HG02885 (cell line): ENCODE measurements at regions not wholly inside any gene's neighbourhood (a gene's known extent, or its start where the extent isn't known, plus 50 kb on each side); places are given as distances from the start of the nearest gene placed in this dataset.

Experiments
- ATAC-seq: cut with Tn5 transposase; IDR thresholded peaks from one replicate; pipeline ENCODE4 v1.9.1; 2021; ENCODE audit warnings: mild to moderate bottlenecking; ENCODE audit not compliant: unreplicated experiment, poor library complexity

GRCh38 chr13:79771493-79771892, 290.5 kb downstream of the NDFIP2 start:
- ATAC-seq, result no peak

GRCh38 chr13:79770056-79770455, 289.1 kb downstream of the NDFIP2 start:
- ATAC-seq, result no peak

DNA sequence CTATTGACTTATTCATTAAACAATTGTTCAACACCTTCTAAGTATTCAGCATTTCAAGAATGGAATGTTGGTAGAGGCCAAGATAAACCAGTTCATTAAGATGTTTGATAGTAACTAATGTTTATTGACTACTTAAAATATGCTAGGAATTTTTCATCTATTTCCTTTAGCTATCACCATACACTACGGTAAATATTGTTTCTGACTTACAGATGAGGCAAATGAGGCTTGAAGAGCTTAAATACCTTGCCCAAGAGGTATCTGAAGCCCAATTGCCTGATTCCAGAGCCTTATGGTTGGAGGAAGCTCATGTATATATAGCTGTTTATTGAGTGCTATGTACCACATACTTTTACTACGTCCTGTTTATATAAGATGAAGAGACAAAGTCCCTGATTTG, 286.2 kb downstream of the NDFIP2 start:
- ATAC-seq, result no peak

DNA sequence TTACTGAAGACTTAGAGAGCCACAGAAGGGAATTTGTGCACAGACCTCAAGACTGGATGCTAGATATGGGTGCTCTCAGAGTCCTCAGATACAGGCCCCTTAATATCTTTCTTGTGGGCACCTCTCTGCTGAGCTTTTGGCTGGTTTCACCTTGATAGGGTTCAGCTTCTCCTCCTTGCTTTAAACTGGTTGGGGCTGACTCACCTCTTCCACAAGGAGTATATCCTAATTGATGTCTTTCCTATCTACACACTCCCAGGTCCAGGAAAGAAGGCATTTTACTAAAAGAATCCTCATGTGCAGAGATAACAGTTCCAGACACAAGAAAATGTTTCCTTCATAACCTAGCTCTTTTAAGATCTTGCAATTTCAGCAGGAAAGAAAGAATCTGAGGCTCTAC, 284.4 kb downstream of the NDFIP2 start:
- no peak for ATAC-seq

- no peak for ATAC-seq
Observed at GRCh38 chr13:79749984-79750551, 269.1 kb downstream of the NDFIP2 start.

- ATAC-seq, result no peak
Observed at GRCh38 chr13:79749566-79749965, 268.6 kb downstream of the NDFIP2 start.

GRCh38 chr13:79745081-79745480, 264.1 kb downstream of the NDFIP2 start:
- ATAC-seq, result no peak

- no peak for ATAC-seq
Observed at GRCh38 chr13:79742923-79743322, 262.0 kb downstream of the NDFIP2 start.

GRCh38 chr13:79740991-79741390, 260.0 kb downstream of the NDFIP2 start:
- ATAC-seq, result no peak

DNA sequence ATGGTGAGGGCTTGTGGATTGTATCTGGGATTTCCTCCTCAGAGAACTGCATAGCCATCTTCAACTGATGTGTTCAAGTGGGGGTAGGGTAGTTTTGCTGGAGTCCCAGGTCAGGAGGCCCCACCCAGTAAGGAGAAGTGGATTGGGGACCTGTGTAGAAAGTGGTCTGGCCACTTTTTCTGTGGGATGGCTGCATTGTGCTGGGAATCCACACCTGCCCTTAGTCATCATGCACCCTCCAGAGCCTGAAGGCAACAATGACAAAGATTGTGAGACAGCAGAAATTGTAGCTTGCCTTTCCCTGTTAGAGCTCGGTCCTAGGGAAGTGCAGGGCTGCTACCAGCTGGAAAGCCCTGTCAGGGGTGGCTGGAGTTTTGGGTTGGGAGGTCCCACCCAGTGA, 255.4 kb downstream of the NDFIP2 start:
- no peak for ATAC-seq

- ATAC-seq, result no peak
Observed at GRCh38 chr13:79735228-79735627, 254.3 kb downstream of the NDFIP2 start.

GRCh38 chr13:79727086-79727485, 246.1 kb downstream of the NDFIP2 start:
- ATAC-seq, result no peak

DNA sequence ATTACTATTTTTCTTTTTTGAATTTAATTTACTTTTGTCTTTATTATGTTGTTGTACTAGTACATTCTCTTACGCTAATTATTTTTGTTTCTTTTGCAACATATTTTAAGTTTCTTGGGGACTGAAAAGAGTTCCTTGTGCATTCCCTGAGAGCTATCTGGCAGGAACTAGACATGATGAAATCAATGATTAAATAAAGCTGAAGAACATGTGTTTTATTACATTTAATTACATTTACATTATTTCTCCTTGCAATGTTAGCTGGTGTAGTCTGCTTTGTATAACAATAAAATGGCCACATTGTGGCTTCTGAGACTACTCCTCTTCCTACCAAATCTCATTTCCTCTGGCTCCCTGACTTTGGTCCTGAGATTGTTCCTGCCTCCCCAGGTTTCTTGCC, 244.9 kb downstream of the NDFIP2 start:
- no peak for ATAC-seq

DNA sequence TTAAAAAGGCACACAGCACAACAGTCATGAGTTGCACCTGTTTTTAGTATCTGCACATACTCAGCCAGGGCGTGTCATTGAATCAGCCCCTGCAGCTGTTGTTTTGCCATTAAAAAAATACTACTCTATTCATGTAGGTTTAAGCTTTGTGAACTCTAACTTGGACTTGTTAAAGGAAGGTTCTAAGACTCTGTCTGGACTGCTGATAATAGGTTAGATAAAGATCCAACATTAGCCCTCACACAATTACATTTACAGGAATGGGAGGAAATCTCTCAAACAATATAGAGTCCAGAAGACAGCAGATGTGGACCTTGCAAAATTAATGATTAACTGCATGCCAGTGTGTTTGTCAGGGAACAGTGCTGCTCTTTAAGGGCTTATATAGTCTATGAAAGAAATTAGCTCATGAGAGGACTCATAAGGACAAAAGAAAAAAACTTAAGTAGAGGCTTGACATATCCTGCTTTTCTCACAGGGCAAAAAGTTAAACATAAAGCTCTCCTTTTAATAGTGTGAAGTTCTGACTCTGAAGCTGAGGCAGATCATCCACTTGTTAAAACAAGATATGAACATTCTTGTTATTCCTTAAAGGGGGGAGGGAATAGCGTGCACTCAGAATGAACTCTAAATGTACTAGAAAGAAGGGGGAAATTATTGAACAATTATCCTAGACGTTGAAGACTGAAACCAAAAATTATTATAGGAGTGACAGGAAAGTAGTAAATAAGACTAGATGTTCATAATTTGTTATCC, 243.6 kb downstream of the NDFIP2 start:
- no peak for ATAC-seq

DNA sequence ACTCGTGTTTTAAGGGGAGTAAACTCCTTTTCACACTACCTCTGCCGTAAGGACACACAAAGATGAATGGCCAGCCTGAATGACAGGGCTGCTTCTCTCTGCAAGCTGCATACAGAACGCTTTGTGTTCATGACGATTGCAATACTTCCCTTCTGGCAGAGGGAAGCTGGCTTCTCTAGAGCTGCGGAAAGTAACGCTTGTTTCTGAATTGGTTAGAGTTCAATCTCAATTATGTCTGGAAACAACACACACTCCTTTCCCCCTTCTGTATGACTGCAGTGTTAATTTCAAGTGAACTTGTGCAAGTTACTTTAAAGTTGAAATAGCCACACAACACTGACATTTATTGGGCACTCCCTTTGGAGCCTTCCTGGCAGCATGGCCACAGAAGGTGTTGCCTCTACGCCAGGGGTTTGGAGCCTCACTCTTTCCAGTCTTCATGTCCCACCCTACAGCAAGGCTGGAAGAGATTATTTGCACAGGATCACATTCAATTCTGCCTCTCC, 242.6 kb downstream of the NDFIP2 start:
- ATAC-seq, result no peak

DNA sequence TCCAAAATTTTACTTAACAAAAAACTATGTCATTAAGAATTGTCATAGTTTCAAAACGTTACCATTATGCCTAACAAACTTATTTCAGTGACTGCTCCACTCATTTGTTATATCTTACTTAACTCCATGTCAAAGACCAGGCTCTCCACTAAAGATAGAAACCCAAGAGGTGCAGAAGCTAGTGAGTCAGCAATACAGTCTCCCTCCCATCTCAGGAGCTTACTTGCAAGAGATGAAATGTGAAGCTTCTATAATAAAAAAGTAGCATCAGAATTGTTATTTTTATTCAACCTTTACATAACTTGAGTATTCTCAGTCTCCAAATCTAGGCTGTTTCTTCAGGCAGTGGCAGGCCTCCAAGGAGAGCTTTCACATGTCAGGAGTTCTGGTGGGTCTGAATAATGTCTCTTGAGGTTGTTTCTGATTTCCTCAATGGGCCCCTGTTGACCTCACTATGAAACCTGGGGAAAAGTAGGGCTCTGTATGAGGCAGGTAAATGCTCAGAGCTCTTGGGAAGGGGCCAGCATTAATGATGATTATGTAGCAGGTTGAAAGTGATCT, 242.0 kb downstream of the NDFIP2 start:
- no peak for ATAC-seq

DNA sequence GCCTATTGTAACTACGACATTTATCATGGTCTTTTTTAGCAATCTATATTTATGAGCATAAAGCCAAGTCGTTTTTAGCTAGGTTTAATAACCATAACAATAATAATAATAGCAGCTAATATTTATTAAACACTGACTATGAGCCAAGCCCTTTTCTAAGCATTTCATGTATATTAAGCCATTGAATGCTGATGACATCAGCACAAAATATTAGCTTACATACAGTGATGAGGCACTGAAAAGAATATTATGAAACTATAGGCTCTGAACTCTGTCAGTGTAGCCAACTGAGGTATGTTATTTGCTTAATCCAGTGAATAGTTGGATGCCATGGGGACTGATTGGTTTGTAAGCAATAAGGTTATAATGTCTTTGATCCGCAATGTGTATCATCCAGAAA, 235.2 kb downstream of the NDFIP2 start:
- no peak for ATAC-seq

DNA sequence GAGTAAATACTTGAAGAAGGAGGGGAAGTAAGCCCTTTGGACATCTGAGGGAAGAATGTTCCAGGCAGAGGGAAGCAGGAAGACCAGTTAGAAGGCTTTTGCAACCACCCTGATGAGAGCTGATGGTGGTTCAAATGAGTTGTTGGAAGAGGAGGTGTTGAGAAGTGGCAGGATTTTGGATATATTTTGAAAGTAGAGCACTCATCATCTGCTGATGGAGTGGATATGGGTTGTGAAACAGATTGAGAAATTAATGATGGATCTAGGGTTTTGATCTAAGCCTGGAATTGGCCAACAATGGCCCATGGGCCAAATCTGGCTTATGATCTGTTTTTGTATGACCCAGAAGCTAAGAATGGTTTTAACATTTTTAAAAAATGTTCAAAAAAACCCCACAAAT, 230.7 kb downstream of the NDFIP2 start:
- no peak for ATAC-seq

DNA sequence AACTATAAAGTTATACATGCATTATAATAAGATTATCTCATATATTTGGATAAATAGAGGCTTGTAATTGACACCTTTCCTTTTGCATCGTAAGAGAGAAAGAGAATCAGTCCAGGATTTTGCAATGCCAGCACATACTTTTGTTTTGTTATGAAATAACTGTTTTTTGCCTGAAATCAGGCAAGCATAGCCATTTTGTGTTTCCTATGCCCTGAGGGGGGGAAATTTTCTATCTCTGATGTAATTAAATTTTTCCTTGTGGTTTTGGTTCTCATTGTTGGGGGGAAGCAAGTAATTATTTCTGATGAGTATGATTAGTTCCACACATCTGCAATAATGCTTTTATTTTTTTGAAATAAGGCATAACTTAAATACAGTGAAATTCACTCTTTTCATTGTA, 229.4 kb downstream of the NDFIP2 start:
- no peak for ATAC-seq

DNA sequence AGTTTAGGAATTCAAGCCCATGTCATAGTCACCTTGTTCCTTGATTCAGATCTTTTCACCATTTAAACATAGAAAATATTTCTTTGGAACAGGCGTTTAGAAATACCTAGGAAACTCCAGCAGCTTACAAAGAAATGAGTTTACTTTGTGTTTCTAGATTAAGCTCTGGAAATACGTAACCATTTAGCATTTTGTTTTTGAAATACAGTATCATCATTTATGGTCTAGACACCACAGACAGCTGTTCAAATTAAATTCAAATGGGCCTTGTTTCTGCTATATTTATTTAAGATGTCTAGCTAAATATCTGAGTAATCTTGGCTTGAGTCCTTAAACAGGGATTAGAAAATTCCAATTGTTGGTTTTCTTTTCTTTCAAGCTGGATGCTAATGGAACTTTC, 228.5 kb downstream of the NDFIP2 start:
- no peak for ATAC-seq

- ATAC-seq, result peak; percentile 74
Observed at GRCh38 chr13:79703772-79704171, 222.8 kb downstream of the NDFIP2 start.

GRCh38 chr13:79695754-79696153, 214.8 kb downstream of the NDFIP2 start:
- no peak for ATAC-seq
